Esophagus muscularis mucosa (tissue), 4 donors: ENCODE measurements at regions not wholly inside any gene's neighbourhood (a gene's known extent, or its start where the extent isn't known, plus 50 kb on each side); places are given as distances from the start of the nearest gene placed in this dataset.

Experiments
- CTCF ChIP-seq, 3 experiments: fragments of 200-600 bp in 2 of 3; fragments of 450-650 bp in 1 of 3; sonication (generic) in 2 of 3; IDR thresholded peaks; one replicate each; pipeline ENCODE4 v1.5.1; 2017 to 2019; ENCODE audit warnings: antibody characterized with exemption in 3 of 3, mild to moderate bottlenecking in 2 of 3, moderate library complexity in 1 of 3
- EP300 ChIP-seq: sonication (generic); formaldehyde crosslinking; IDR thresholded peaks from one replicate; pipeline ENCODE4 v1.6.1; 2017; ENCODE audit warnings: antibody characterized with exemption
- POLR2A ChIP-seq: fragments of 450-650 bp; IDR thresholded peaks from one replicate; pipeline ENCODE4 v1.6.1; 2017; ENCODE audit warnings: antibody characterized with exemption, moderate library complexity, mild to moderate bottlenecking, low read depth
- POLR2AphosphoS5 ChIP-seq, 2 donors: sonication (generic); formaldehyde crosslinking; IDR thresholded peaks; one replicate each; pipeline ENCODE4 v1.6.1; 2017; ENCODE audit warnings: antibody characterized with exemption in 2 of 2

- TF ChIP-seq CTCF (IDR thresholded peaks at IDR 0.05) (no peak), POLR2AphosphoS5 (IDR thresholded peaks at IDR 0.05) (no peak), POLR2A (no peak), EP300 (no peak)
These were observed 922.1 kb downstream of the TFAP2A start for GRCh38 chr6:9492790-9493189.
